ENCODE measurements at regions not wholly inside any gene's neighbourhood (a gene's known extent, or its start where the extent isn't known, plus 50 kb on each side); places are given as distances from the start of the nearest gene placed in this dataset.

- Histone ChIP-seq H3K9me3 (ENCODE audit: control insufficient read depth, low read length) (no peaks in the 10 kb centered on the region), H3K79me2 (no peaks in the 10 kb centered on the region), H3K4me3 (ENCODE audit: low read depth, low read length) (no peak overlapping the region), H3K27ac (no peak overlapping the region), H3K36me3 (ENCODE audit: control insufficient read depth, insufficient read depth, low read length) (no peaks in the 10 kb centered on the region), H3K4me1 (no peaks in the 10 kb centered on the region), H3K4me2 (ENCODE audit: low read length) (no peak overlapping the region), H3K27me3 (ENCODE audit: control insufficient read depth, insufficient read depth, low read length) (no peaks in the 10 kb centered on the region), H2AFZ (no peak overlapping the region), H3K9ac (no peak overlapping the region)
- no peak for TF ChIP-seq CTCF (IDR thresholded peaks at IDR 0.05)
Observed at GRCh38 chr14:28704153-28704552, 62.4 kb upstream of the FOXG1 start.

GRCh38 chr14:28707814-28708213, 58.8 kb upstream of the FOXG1 start:
- Histone ChIP-seq H3K4me1 (no peaks in the 10 kb centered on the region), H3K4me2 (ENCODE audit: low read length) (no peak overlapping the region), H3K27ac (no peak overlapping the region), H3K36me3 (ENCODE audit: control insufficient read depth, insufficient read depth, low read length) (no peaks in the 10 kb centered on the region), H3K9ac (no peak overlapping the region), H3K79me2 (no peaks in the 10 kb centered on the region), H3K4me3 (ENCODE audit: low read depth, low read length) (no peak overlapping the region), H3K9me3 (ENCODE audit: control insufficient read depth, low read length) (no peaks in the 10 kb centered on the region), H2AFZ (no peak overlapping the region), H3K27me3 (ENCODE audit: control insufficient read depth, insufficient read depth, low read length) (no peaks in the 10 kb centered on the region)
- no peak for TF ChIP-seq CTCF (IDR thresholded peaks at IDR 0.05)

GRCh38 chr14:28709571-28710305, 56.8 kb upstream of the FOXG1 start:
- TF ChIP-seq CTCF (IDR thresholded peaks at IDR 0.05): no peak
- H2AFZ ChIP-seq: no peak overlapping the region
- no peaks in the 10 kb centered on the region for H3K9me3 ChIP-seq (ENCODE audit: control insufficient read depth, low read length)
- no peak overlapping the region for H3K9ac ChIP-seq
- no peak overlapping the region for H3K27ac ChIP-seq
- no peaks in the 10 kb centered on the region for H3K27me3 ChIP-seq (ENCODE audit: control insufficient read depth, insufficient read depth, low read length)
- H3K79me2 ChIP-seq: no peaks in the 10 kb centered on the region
- H3K4me1 ChIP-seq: no peaks in the 10 kb centered on the region
- no peak overlapping the region for H3K4me2 ChIP-seq (ENCODE audit: low read length)
- no peak overlapping the region for H3K4me3 ChIP-seq (ENCODE audit: low read depth, low read length)
- no peaks in the 10 kb centered on the region for H3K36me3 ChIP-seq (ENCODE audit: control insufficient read depth, insufficient read depth, low read length)

All from parathyroid adenoma (tissue), 2 donors.